ENCODE measurements at regions not wholly inside any gene's neighbourhood (a gene's known extent, or its start where the extent isn't known, plus 50 kb on each side); places are given as distances from the start of the nearest gene placed in this dataset.

DNA sequence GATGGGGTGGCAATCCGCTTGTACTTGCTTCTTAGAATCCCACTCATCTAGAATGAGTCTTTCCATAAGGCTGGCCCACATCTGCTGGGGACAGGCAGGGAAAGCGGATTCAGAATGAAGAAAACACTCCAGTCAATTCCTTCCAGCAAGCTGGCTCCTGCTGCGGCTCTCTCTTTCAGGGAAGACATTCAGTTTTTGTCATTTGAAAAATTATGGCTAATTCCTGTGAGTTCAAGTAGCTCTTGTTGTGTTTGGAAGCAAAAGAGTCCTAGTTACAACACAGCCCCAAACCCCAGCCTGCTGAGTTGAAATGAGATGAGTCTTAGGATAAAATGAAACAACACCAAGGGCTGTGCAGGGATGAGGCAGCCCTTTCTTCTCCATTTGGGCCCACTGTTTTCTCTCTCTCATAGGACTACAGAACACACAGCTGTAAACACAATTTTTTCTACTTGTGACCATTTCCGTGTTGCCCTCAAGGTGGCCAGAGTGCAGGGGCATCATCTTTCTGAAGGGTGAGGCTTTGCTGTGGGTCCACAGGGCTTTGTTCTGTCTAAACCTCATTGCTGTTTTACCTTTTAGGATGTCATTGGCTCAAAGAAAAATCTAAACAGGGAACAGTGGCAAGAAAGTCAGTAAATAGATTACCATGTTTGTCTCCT is 90.8 kb upstream of the EEPD1 start:
- TF ChIP-seq TCF12 (IDR thresholded peaks at IDR 0.05) (no peak), FOXM1 (IDR thresholded peaks at IDR 0.05; ENCODE audit: low read depth) (no peak), NRF1 (IDR thresholded peaks at IDR 0.05; ENCODE audit: low read depth, low read length) (no peak), RXRA (IDR thresholded peaks at IDR 0.05; ENCODE audit: borderline replicate concordance, low read depth) (no peak), CHD2 (IDR thresholded peaks at IDR 0.05; ENCODE audit: low read length, partially characterized antibody) (no peak), YY1 (IDR thresholded peaks at IDR 0.05; ENCODE audit: low read depth) (no peak)
- TF ChIP-seq, protein P1, sequence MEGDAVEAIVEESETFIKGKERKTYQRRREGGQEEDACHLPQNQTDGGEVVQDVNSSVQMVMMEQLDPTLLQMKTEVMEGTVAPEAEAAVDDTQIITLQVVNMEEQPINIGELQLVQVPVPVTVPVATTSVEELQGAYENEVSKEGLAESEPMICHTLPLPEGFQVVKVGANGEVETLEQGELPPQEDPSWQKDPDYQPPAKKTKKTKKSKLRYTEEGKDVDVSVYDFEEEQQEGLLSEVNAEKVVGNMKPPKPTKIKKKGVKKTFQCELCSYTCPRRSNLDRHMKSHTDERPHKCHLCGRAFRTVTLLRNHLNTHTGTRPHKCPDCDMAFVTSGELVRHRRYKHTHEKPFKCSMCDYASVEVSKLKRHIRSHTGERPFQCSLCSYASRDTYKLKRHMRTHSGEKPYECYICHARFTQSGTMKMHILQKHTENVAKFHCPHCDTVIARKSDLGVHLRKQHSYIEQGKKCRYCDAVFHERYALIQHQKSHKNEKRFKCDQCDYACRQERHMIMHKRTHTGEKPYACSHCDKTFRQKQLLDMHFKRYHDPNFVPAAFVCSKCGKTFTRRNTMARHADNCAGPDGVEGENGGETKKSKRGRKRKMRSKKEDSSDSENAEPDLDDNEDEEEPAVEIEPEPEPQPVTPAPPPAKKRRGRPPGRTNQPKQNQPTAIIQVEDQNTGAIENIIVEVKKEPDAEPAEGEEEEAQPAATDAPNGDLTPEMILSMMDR (IDR thresholded peaks at IDR 0.05), result peak; percentile 8; the same call in 1 of the 2 replicates

Measured in SK-N-SH (cell line).